HEK293 (cell line): ENCODE measurements at regions not wholly inside any gene's neighbourhood (a gene's known extent, or its start where the extent isn't known, plus 50 kb on each side); places are given as distances from the start of the nearest gene placed in this dataset.

ENCODE experiments used
- CTCF ChIA-PET: fragments of 350-600 bp; formaldehyde crosslinking; extraction: SDS; loops from one replicate; lab custom pipeline; 2021; ENCODE audit warnings: antibody characterized with exemption; lab: Yijun Ruan, JAX
- POLR2A ChIA-PET: fragments of 300-600 bp; formaldehyde crosslinking; extraction: SDS; loops from one replicate; lab custom pipeline; 2020; ENCODE audit warnings: antibody characterized with exemption, inconsistent platforms; lab: Yijun Ruan, JAX
- H3K27ac ChIP-seq: fragments of 200-500 bp; sonication (Bioruptor generic); 2 replicates; pipeline ENCODE4 v1.5.1; 2014; ENCODE audit warnings: low read depth, low read length, control low read depth, inconsistent platforms; ENCODE audit errors: extremely low read depth
- H3K36me3 ChIP-seq, 2 experiments: fragments of 200-500 bp in 1 of 2; sonication (Bioruptor generic) in 1 of 2; 1 replicate in 1 of 2; 2 replicates in 1 of 2; pipeline ENCODE4 v1.5.1; 2014 to 2017; ENCODE audit warnings: inconsistent platforms in 2 of 2, low read length in 2 of 2; ENCODE audit not compliant: control insufficient read depth in 2 of 2, insufficient read depth in 1 of 2
- H3K4me1 ChIP-seq: fragments of 200-500 bp; sonication (Bioruptor generic); 2 replicates; pipeline ENCODE4 v1.5.1; 2014; ENCODE audit warnings: mild to moderate bottlenecking, low read length, inconsistent platforms; ENCODE audit not compliant: control insufficient read depth, insufficient read depth
- H3K4me3 ChIP-seq: 2 replicates; pipeline ENCODE4 v1.5.1; 2011; ENCODE audit warnings: low read depth, mild to moderate bottlenecking, control low read depth, low read length, moderate library complexity
- H3K9me3 ChIP-seq: fragments of 200-500 bp; sonication (Bioruptor generic); 2 replicates; pipeline ENCODE4 v1.5.1; 2014; ENCODE audit warnings: low read depth, low read length, inconsistent platforms; ENCODE audit not compliant: control insufficient read depth, insufficient read depth
- CTCF ChIP-seq: fragments of 450-650 bp; formaldehyde crosslinking; IDR thresholded peaks from 2 replicates; pipeline ENCODE4 v1.5.1; 2016; ENCODE audit warnings: missing biosample characterization, missing genetic modification characterization
- GLIS2 ChIP-seq: fragments of 450-650 bp; formaldehyde crosslinking; IDR thresholded peaks from 2 replicates; pipeline ENCODE4 v1.5.1; 2016; ENCODE audit warnings: missing biosample characterization, missing genetic modification characterization
- HIC1 ChIP-seq: fragments of 450-650 bp; formaldehyde crosslinking; IDR thresholded peaks from 2 replicates; pipeline ENCODE4 v1.5.1; 2016; ENCODE audit warnings: missing biosample characterization, missing genetic modification characterization
- KLF9 ChIP-seq: fragments of 450-650 bp; formaldehyde crosslinking; IDR thresholded peaks from 2 replicates; pipeline ENCODE4 v1.5.1; 2016; ENCODE audit warnings: missing biosample characterization, missing genetic modification characterization, low read depth
- SP3 ChIP-seq: fragments of 450-650 bp; formaldehyde crosslinking; IDR thresholded peaks from 2 replicates; pipeline ENCODE4 v1.5.1; 2016; ENCODE audit warnings: missing biosample characterization, missing genetic modification characterization
- YY1 ChIP-seq: fragments of 450-650 bp; formaldehyde crosslinking; IDR thresholded peaks from 2 replicates; pipeline ENCODE4 v1.5.1; 2018; ENCODE audit warnings: missing biosample characterization, missing genetic modification characterization
- ZBTB20 ChIP-seq: fragments of 450-650 bp; formaldehyde crosslinking; IDR thresholded peaks from 2 replicates; pipeline ENCODE4 v1.5.1; 2016; ENCODE audit warnings: missing biosample characterization, missing genetic modification characterization
- ZBTB26 ChIP-seq: fragments of 450-650 bp; formaldehyde crosslinking; optimal IDR thresholded peaks from 2 replicates; pipeline ENCODE3; 2016; ENCODE audit warnings: missing biosample characterization, mild to moderate bottlenecking, missing genetic modification characterization
- ZBTB49 ChIP-seq: fragments of 450-650 bp; formaldehyde crosslinking; IDR thresholded peaks from 2 replicates; pipeline ENCODE4 v1.5.1; 2016; ENCODE audit warnings: missing biosample characterization, missing genetic modification characterization, low read depth
- ZBTB8A ChIP-seq: fragments of 450-650 bp; formaldehyde crosslinking; IDR thresholded peaks from 2 replicates; pipeline ENCODE4 v1.5.1; 2016; ENCODE audit warnings: missing biosample characterization, missing genetic modification characterization
- ZNF10 ChIP-seq: fragments of 450-650 bp; formaldehyde crosslinking; IDR thresholded peaks from 2 replicates; pipeline ENCODE4 v1.5.1; 2017; ENCODE audit warnings: missing biosample characterization, missing genetic modification characterization
- ZNF112 ChIP-seq: fragments of 450-650 bp; formaldehyde crosslinking; IDR thresholded peaks from 2 replicates; pipeline ENCODE4 v1.5.0; 2017; ENCODE audit warnings: missing biosample characterization, missing genetic modification characterization
- ZNF140 ChIP-seq: fragments of 450-650 bp; formaldehyde crosslinking; IDR thresholded peaks from 2 replicates; pipeline ENCODE4 v1.5.1; 2016; ENCODE audit warnings: missing biosample characterization, missing genetic modification characterization
- ZNF221 ChIP-seq: fragments of 450-650 bp; formaldehyde crosslinking; IDR thresholded peaks from 2 replicates; pipeline ENCODE4 v1.5.1; 2017; ENCODE audit warnings: missing biosample characterization, missing genetic modification characterization, borderline replicate concordance
- ZNF518A ChIP-seq: fragments of 450-650 bp; formaldehyde crosslinking; conservative IDR thresholded peaks from 2 replicates; pipeline ENCODE4 v1.5.1; 2016; ENCODE audit warnings: low read depth, missing biosample characterization, missing genetic modification characterization
- ZNF529 ChIP-seq: fragments of 450-650 bp; formaldehyde crosslinking; IDR thresholded peaks from 2 replicates; pipeline ENCODE4 v1.5.1; 2017; ENCODE audit warnings: missing genetic modification characterization, missing biosample characterization; ENCODE audit not compliant: insufficient replicate concordance
- ZNF623 ChIP-seq: fragments of 450-650 bp; formaldehyde crosslinking; IDR thresholded peaks from 2 replicates; pipeline ENCODE4 v1.5.1; 2016; ENCODE audit warnings: missing biosample characterization, missing genetic modification characterization
- ZNF626 ChIP-seq: fragments of 450-650 bp; sonication (Bioruptor Pico); formaldehyde crosslinking; IDR thresholded peaks from 2 replicates; pipeline ENCODE4 v1.5.1; 2018; ENCODE audit warnings: missing biosample characterization, missing genetic modification characterization, inconsistent platforms
- ZNF639 ChIP-seq: fragments of 450-650 bp; formaldehyde crosslinking; IDR thresholded peaks from 2 replicates; pipeline ENCODE4 v1.5.1; 2016; ENCODE audit warnings: missing biosample characterization, missing genetic modification characterization
- ZNF791 ChIP-seq: fragments of 450-650 bp; formaldehyde crosslinking; IDR thresholded peaks from 2 replicates; pipeline ENCODE4 v1.5.1; 2016; ENCODE audit warnings: missing biosample characterization, missing genetic modification characterization

GRCh38 chr20:41892031-41892430 lies 273.9 kb upstream of the CHD6 start:
- CTCF ChIA-PET: no interaction called here
- TF ChIP-seq ZNF112 (tag by site-specific recombination): no peak
- TF ChIP-seq ZNF626 (tag by site-specific recombination): no peak
- TF ChIP-seq ZNF529 (tag by site-specific recombination): no peak
- TF ChIP-seq ZBTB8A: no peak
- TF ChIP-seq ZBTB49 (tag by site-specific recombination): no peak
- no peak for TF ChIP-seq CTCF (tag by site-specific recombination)
- TF ChIP-seq ZNF639: no peak
- no peak for TF ChIP-seq ZBTB26 (tag by site-specific recombination)
- no peak for TF ChIP-seq ZNF623 (tag by site-specific recombination)
- TF ChIP-seq ZNF791: no peak
- TF ChIP-seq ZNF518A (tag by site-specific recombination): no peak
- no peak for TF ChIP-seq HIC1
- no peak for TF ChIP-seq KLF9 (tag by site-specific recombination)
- no peak for TF ChIP-seq GLIS2 (tag by site-specific recombination)
- no peak for TF ChIP-seq ZNF140 (tag by site-specific recombination)
- TF ChIP-seq ZBTB20 (tag by site-specific recombination): no peak
- TF ChIP-seq ZNF221: no peak
- no peak for TF ChIP-seq SP3 (tag by site-specific recombination)
- no peak for TF ChIP-seq ZNF10 (tag by site-specific recombination)
- no peak for TF ChIP-seq YY1 (tag by site-specific recombination)
- H3K27ac ChIP-seq: no peak overlapping the region
- no peaks in the 10 kb centered on the region for H3K4me1 ChIP-seq
- H3K9me3 ChIP-seq: no peaks in the 10 kb centered on the region
- POLR2A ChIA-PET: no interaction called here
- H3K36me3 ChIP-seq: no peaks in the 10 kb centered on the region
- H3K4me3 ChIP-seq: no peak overlapping the region
